GOT3 (cell line): ENCODE measurements at regions not wholly inside any gene's neighbourhood (a gene's known extent, or its start where the extent isn't known, plus 50 kb on each side); places are given as distances from the start of the nearest gene placed in this dataset.

Source experiments
- DNase-seq: peaks from one replicate; lab custom pipeline; 2025; ENCODE audit warnings: mixed read lengths; lab: John Stamatoyannopoulos, UW

- no peak for DNase-seq
These were observed 188.5 kb downstream of the ANAPC1 start for GRCh38 chr2:111695441-111696007.

- DNase-seq, result no peak
These were observed 187.8 kb downstream of the ANAPC1 start for GRCh38 chr2:111696226-111696625.

DNA sequence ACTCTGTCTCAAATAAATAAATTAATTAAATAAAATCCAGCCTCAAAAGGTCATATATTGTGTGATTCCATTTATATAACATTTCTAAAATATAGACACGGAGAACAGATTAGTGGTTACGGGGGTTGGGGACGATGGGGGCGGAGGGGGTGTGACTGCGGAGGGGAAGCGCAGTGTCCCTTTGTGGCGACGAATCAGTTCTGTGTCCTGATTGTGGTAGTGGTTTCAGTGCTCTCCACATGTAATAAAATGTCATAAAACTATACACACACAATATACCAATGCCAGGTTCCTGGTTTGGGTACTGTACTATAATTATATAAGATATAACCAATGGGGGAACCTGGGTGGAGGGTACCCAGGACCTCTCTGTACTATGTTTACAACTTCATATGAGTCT, 186.4 kb downstream of the ANAPC1 start:
- DNase-seq, result no peak

DNA sequence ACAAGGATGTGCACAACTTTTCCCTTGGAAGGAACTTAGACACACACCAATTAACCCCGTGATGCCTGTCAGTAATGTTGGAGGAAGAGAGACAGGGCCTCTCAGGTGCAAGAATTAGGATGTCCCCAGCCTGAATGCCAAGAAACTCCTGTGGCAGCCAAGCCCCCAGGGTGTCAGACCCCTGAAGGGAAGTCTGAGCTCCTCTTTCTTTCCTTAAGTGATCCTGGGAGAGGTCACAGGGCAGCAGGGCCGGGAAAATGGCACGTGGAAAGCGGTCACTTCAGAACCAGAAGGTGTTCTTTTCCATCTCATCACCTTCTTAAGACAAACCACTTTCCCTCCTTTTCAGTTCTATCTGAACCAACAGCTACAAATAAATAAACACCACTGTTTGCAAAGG, 185.9 kb downstream of the ANAPC1 start:
- no peak for DNase-seq

- DNase-seq, result peak; percentile 68
These were observed 185.0 kb downstream of the ANAPC1 start for GRCh38 chr2:111698743-111699554.

- no peak for DNase-seq
These were observed 182.7 kb downstream of the ANAPC1 start for GRCh38 chr2:111701266-111701665.

DNA sequence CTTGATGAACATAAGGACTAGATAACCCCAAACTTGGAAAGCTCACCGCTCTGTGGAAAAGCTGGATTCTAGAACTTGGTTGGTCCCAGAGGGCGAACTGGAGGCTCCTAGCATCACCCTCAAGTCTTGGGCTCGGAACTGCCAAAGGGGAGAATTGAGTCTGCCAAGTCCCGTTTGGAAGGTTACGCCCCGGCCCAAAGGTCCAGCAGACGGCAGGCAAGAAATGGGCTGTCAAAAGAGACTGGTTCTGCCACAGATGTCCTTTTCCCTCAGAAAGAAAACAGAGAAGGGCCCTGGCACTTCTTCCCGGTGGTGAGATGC, 182.2 kb downstream of the ANAPC1 start:
- no peak for DNase-seq

DNA sequence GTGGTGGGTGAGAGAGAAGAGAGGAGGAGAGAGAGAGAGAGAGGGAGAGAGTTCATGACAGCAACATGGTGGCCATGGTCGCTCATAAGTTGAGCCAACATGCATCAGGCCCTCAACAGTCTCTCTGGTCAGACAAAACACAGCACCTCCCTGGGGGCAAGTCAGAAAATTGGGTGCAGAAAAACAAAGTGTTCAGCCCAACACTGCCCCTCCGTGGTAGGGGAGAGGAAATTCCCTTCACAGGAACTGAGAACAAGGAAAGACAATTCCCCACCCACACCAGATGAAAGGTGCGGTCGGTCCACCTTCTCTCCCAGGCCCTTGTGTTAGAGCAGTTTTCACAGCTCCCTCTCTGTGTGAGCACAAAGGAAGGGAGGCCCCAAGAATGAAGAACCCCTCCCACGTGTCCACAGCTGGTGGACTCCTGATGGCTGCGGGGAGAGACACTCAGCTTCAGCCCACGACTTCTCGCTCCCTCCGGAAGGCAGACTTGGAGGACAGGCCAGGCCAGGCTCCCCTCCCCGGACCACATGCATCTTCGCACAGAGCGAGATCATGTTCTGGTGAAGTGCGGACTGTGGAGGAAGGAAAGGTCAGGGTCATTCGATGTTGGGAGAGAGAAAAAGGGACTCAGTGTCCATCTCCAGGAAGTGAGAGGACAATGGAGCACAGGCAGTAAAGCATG, 181.7 kb downstream of the ANAPC1 start:
- DNase-seq, result no peak

DNA sequence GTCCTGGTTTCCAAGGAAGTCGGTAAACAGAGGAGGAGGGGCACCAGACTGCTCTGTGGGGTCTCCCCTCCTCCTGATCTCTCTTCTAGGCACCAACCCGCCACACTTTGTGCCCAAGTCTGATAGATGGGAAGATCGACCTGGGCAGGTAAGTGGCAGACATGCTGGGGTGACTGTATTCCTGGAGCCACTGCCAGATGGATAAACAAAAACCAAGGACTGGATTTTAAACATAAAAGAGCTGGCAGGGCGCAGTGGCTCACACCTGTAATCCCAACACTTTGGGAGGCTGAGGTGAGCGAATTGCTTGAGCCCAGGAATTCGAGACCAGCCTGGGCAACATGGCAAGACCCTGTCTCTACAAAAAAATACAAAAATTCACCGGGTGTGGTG, 181.2 kb downstream of the ANAPC1 start:
- no peak for DNase-seq

- DNase-seq, result no peak
These were observed 180.2 kb downstream of the ANAPC1 start for GRCh38 chr2:111703759-111704158.

GRCh38 chr2:111704246-111704645, 179.7 kb downstream of the ANAPC1 start:
- DNase-seq, result no peak

DNA sequence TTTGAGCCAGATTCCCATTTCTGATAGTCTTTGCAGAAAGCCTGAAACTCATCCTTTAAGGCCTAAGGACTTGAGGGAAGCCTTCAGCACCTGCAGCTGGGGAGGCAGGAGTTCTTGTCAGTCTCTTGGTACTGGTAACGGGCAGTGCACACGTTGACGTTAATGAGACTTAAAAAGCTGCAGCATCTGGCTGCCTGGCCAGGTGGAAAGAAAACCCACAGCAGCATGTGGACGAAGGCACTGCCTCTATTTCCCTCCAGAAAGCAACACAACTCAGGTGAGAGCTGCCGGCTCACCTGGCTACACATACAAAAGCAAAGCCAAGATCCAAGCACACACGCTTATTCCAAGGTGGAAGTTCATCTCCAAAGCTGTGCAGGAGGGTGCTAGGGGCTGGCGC, 178.8 kb downstream of the ANAPC1 start:
- no peak for DNase-seq

GRCh38 chr2:111705711-111706336, 178.2 kb downstream of the ANAPC1 start:
- DNase-seq, result no peak

DNA sequence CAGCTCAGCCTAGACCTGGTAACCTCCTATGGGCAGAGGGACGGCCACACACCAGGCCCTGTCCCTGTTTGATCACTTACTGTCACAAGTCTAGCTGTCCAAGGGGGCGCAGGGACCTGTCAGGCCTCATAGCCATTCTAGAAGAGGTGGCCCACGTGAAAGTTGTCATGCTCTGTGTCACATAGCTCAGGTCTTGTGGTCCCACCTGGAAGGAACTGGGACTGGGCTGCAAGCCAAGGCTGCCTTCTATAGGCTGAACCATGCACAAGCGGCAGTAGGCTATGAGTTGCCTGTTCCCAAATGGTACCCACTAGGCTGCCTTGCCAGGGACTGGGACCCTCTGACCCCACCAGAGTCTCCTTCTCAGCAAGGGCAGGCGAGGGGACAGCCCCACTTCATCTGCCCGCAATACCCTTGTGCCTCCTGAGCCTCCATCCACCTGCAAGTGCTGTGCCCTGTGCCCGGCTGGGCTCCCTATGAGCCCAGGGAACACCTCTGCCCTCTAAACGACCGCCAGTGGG, 177.5 kb downstream of the ANAPC1 start:
- DNase-seq, result no peak

DNA sequence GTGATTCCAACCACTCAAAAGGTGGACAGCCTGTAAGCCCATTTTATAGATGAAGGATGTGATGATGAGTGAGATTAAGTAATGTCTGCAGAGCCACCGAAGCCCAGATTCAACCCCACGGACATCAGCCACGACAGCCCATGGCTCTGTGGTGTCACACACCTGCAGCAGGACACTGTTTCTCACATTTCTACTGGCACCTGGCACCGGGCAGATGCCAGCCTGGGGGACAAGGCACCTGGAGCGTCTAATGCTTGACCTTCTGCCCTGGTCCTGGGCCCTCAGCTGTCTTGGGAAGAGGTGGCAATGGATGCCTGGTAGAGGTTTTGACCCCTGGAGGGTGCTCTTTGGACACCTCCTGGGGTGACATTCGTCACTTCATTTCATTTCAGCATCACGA, 176.3 kb downstream of the ANAPC1 start:
- DNase-seq, result no peak

- no peak for DNase-seq
These were observed 175.4 kb downstream of the ANAPC1 start for GRCh38 chr2:111708476-111709180.

DNA sequence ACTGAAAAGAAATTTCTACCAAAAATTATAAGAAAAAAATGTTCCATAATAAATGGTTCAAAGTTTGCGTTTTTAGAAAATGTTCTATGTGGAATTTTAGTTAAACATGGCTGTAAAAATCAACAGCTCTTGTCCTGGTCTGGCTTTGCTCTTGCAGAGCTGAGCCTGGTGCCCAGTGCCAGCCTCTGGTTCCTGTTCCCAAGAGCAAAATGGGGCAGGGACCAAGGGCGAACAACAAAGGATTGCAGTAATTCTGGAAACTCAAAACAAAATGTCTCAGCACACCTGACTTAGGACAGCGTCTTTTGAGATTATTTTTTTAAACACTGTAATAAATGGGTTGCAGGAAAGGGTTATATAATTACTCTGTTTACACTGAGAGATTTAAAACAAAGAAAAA, 174.7 kb downstream of the ANAPC1 start:
- no peak for DNase-seq

GRCh38 chr2:111710085-111710484, 173.9 kb downstream of the ANAPC1 start:
- DNase-seq, result no peak

GRCh38 chr2:111710613-111711012, 173.4 kb downstream of the ANAPC1 start:
- no peak for DNase-seq

DNA sequence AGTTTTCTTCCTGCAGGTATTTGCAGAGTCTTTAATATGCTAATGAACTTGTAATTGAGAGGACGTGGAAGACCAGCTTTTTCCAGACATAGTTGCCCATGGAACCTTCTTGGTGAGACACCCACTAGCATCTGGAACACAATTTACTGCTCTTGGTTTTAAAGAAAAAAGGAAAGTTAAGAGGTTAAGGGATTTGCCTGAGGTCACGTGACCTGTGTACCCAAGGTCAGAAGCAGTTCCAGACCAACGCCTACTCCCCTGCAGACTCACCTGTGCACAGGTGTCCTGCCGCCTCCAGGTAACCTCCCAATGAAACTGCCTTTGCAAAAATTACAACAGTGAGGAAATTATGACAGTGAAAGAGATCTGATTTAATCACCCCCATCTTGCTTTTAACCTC, 172.7 kb downstream of the ANAPC1 start:
- DNase-seq, result no peak

DNA sequence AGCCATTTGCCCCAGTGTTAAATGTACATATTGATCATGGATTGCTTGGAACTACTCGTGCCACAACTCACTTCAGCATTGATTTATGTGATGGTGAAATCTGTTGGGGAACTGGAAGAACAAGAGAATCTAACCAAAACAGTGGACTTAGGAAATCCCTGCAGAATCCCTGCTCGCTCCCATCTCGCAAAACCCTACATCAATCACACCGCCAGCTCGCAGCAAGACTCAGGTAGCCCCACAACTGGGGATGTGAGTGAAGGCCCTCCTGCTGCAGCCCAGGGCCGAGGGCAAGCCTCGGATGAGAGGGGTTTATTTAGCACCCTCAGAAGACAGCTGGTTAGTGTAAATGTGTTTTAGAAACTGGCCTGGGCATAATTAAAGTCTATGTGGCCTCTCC, 171.6 kb downstream of the ANAPC1 start:
- DNase-seq, result no peak

DNA sequence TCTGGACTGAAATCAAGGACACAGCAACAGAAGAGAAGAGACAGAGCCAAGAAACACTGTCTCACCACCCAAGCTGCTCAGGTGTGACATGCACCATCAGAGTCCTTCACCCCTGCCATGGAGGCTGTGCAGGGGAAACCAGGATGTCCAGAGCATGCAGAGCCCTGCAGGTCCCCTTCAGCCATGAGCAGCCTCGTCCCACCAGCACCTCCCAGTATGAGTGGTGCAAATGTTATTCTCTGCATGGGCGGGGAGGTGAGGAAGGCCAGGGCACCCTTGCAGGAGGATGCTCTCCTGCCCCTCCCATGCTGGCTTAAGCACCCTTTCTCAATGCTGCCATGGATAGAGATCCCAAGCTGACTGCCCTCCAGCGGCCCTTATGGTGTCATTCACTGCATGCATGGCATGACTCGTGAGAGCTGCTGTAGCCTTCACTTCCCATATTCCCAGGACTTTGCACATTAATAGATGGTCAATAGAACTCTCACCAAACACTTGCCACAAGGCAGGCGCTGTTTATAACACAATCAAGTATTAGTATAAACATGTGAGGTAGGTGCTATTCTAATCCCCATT, 171.0 kb downstream of the ANAPC1 start:
- no peak for DNase-seq
